A549 (cell line): ENCODE measurements at regions not wholly inside any gene's neighbourhood (a gene's known extent, or its start where the extent isn't known, plus 50 kb on each side); places are given as distances from the start of the nearest gene placed in this dataset.

Experiments
- ATAC-seq, 2 experiments: fragments of 200-7000 bp in 1 of 2; fragments of >200 bp in 1 of 2; cut with Nextera tagmentation in 1 of 2; cut with Tn5 transposase in 1 of 2; 3 replicates each; pipeline versions ENCODE4 v1.8.0 to v1.9.1; 2018 to 2020; ENCODE audit warnings: mild to moderate bottlenecking in 1 of 2, moderate library complexity in 1 of 2
- CTCF ChIA-PET: fragments of 300-600 bp; sonication (Branson Sonifier 250); formaldehyde crosslinking; extraction: SDS; loops from one replicate; lab custom pipeline; 2021; ENCODE audit warnings: antibody characterized with exemption, inconsistent platforms; lab: Yijun Ruan, JAX
- POLR2A ChIA-PET: fragments of 350-600 bp; formaldehyde crosslinking; extraction: SDS; loops from one replicate; lab custom pipeline; 2021; ENCODE audit warnings: antibody characterized with exemption, inconsistent platforms; lab: Yijun Ruan, JAX
- DNase-seq, 2 experiments: peaks; one replicate each; pipeline versions ENCODE4 v3.0.0 to v3.0.0-alpha.2; 2011 to 2016; ENCODE audit warnings: low read depth in 1 of 2, low spot score in 1 of 2
- FAIRE-seq: peaks from 2 replicates; lab custom pipeline; 2011; peaks lifted over from hg19 to GRCh38; lab: Jason Lieb, UNC
- H3K27ac ChIP-seq, 2 experiments: fragments of >200 bp; sonication (Bioruptor Twin); formaldehyde crosslinking; 3 replicates each; pipeline ENCODE4 v1.5.1; 2016 to 2017
- H3K4me1 ChIP-seq: fragments of >200 bp; sonication (Bioruptor Twin); formaldehyde crosslinking; 3 replicates; pipeline ENCODE4 v1.6.1; 2016
- H3K4me2 ChIP-seq: fragments of >200 bp; sonication (Bioruptor Twin); formaldehyde crosslinking; 3 replicates; pipeline ENCODE4 v1.6.1; 2016
- H3K4me3 ChIP-seq: fragments of >200 bp; sonication (Bioruptor Twin); formaldehyde crosslinking; 3 replicates; pipeline ENCODE4 v1.5.1; 2016
- H3K9me3 ChIP-seq: fragments of >200 bp; sonication (Bioruptor Twin); formaldehyde crosslinking; 3 replicates; pipeline ENCODE4 v1.6.1; 2016
- ATOH8 ChIP-seq: fragments of 250-450 bp; sonication (Bioruptor Pico); IDR thresholded peaks from 2 replicates; pipeline ENCODE4 v1.5.0; 2020; ENCODE audit warnings: low read depth, mild to moderate bottlenecking, moderate library complexity
- BCL3 ChIP-seq: fragments of >200 bp; sonication (Bioruptor Twin); formaldehyde crosslinking; IDR thresholded peaks from 3 replicates; pipeline ENCODE4 v1.6.1; 2016
- BHLHE40 ChIP-seq: IDR thresholded peaks from 2 replicates; pipeline ENCODE4 v1.6.1; 2012; ENCODE audit warnings: low read depth, low read length, inconsistent platforms
- CBX2 ChIP-seq: fragments of 200-600 bp; sonication (generic); IDR thresholded peaks from 2 replicates; pipeline ENCODE4 v1.6.1; 2016; ENCODE audit warnings: low read depth, mild to moderate bottlenecking, borderline replicate concordance
- CBX8 ChIP-seq: fragments of 200-600 bp; sonication (generic); IDR thresholded peaks from 2 replicates; pipeline ENCODE4 v1.6.1; 2016
- CEBPB ChIP-seq, 2 experiments: fragments of >200 bp in 1 of 2; sonication (Bioruptor Twin) in 1 of 2; formaldehyde crosslinking in 1 of 2; IDR thresholded peaks; 2 replicates each; pipeline ENCODE4 v1.6.1; 2012 to 2016
- CHD4 ChIP-seq: fragments of 200-600 bp; sonication (generic); IDR thresholded peaks from 2 replicates; pipeline ENCODE4 v1.6.1; 2016; ENCODE audit warnings: antibody characterized with exemption, mild to moderate bottlenecking, borderline replicate concordance
- EHF ChIP-seq: fragments of 250-450 bp; sonication (Bioruptor Pico); IDR thresholded peaks from 2 replicates; pipeline ENCODE4 v1.5.0; 2020; ENCODE audit warnings: mild to moderate bottlenecking
- EP300 ChIP-seq, 2 experiments: fragments of >200 bp; sonication (Bioruptor Twin); formaldehyde crosslinking; IDR thresholded peaks; 2 replicates in 1 of 2; 3 replicates in 1 of 2; pipeline ENCODE4 v1.6.1; 2016 to 2017
- FOSB ChIP-seq: fragments of 250-450 bp; sonication (Bioruptor Pico); IDR thresholded peaks from 2 replicates; pipeline ENCODE4 v1.5.0; 2020; ENCODE audit warnings: mild to moderate bottlenecking, moderate library complexity
- FOSL2 ChIP-seq, 2 experiments: fragments of 450-650 bp in 1 of 2; fragments of >200 bp in 1 of 2; sonication (Bioruptor Twin) in 1 of 2; formaldehyde crosslinking; IDR thresholded peaks; 2 replicates each; pipeline versions ENCODE4 v1.5.0 to v1.6.1; 2016 to 2020; ENCODE audit warnings: mild to moderate bottlenecking in 1 of 2, moderate library complexity in 1 of 2
- FOXS1 ChIP-seq: fragments of 250-450 bp; sonication (Bioruptor Pico); IDR thresholded peaks from 2 replicates; pipeline ENCODE4 v1.5.0; 2020; ENCODE audit warnings: mild to moderate bottlenecking, moderate library complexity
- HEYL ChIP-seq: fragments of 250-450 bp; sonication (Bioruptor Pico); IDR thresholded peaks from 2 replicates; pipeline ENCODE4 v1.8.0; 2021; ENCODE audit warnings: mild to moderate bottlenecking, moderate library complexity
- HOXA7 ChIP-seq: fragments of 250-450 bp; sonication (Bioruptor Pico); IDR thresholded peaks from 2 replicates; pipeline ENCODE4 v1.5.0; 2020; ENCODE audit warnings: mild to moderate bottlenecking, moderate library complexity
- HOXB13 ChIP-seq: fragments of 250-450 bp; sonication (Bioruptor Pico); IDR thresholded peaks from 2 replicates; pipeline ENCODE4 v1.5.0; 2020; ENCODE audit warnings: low read depth, mild to moderate bottlenecking, moderate library complexity
- KDM1A ChIP-seq: fragments of 200-600 bp; sonication (generic); IDR thresholded peaks from 2 replicates; pipeline ENCODE4 v1.6.1; 2016; ENCODE audit warnings: low read depth, mild to moderate bottlenecking
- KDM5A ChIP-seq: fragments of 200-600 bp; sonication (generic); IDR thresholded peaks from 2 replicates; pipeline ENCODE4 v1.6.1; 2016; ENCODE audit warnings: antibody characterized with exemption, mild to moderate bottlenecking
- MAFK ChIP-seq: fragments of 450-650 bp; IDR thresholded peaks from 2 replicates; pipeline ENCODE4 v1.6.1; 2014; ENCODE audit not compliant: partially characterized antibody
- MAX ChIP-seq: IDR thresholded peaks from 2 replicates; pipeline ENCODE4 v1.6.1; 2012
- MYC ChIP-seq: IDR thresholded peaks from 2 replicates; pipeline ENCODE4 v1.6.1; 2012; ENCODE audit warnings: mild to moderate bottlenecking, inconsistent platforms, low read length, improper control_type of control experiment, borderline replicate concordance
- NFE2L2 ChIP-seq: fragments of 150-350 bp; conservative IDR thresholded peaks from 2 replicates; pipeline ENCODE4 v1.6.1; 2014; ENCODE audit warnings: low read length
- NPAS2 ChIP-seq: fragments of 250-450 bp; sonication (Bioruptor Pico); IDR thresholded peaks from 2 replicates; pipeline ENCODE4 v1.8.0; 2022; ENCODE audit warnings: mild to moderate bottlenecking, moderate library complexity, borderline replicate concordance
- PBX3 ChIP-seq: IDR thresholded peaks from 2 replicates; pipeline ENCODE4 v1.6.1; 2012
- POLR2A ChIP-seq: IDR thresholded peaks from 2 replicates; pipeline ENCODE4 v1.6.1; 2012; ENCODE audit warnings: mild to moderate bottlenecking, low read length
- RAD21 ChIP-seq, 2 experiments: fragments of >200 bp in 1 of 2; sonication (Bioruptor Twin) in 1 of 2; formaldehyde crosslinking in 1 of 2; IDR thresholded peaks in 1 of 2; conservative IDR thresholded peaks in 1 of 2; 2 replicates in 1 of 2; 3 replicates in 1 of 2; pipeline ENCODE4 v1.6.1; 2012 to 2018; ENCODE audit warnings: inconsistent platforms in 1 of 2
- RARB ChIP-seq: fragments of 250-450 bp; sonication (Bioruptor Pico); IDR thresholded peaks from 2 replicates; pipeline ENCODE4 v1.8.0; 2021; ENCODE audit warnings: mild to moderate bottlenecking, moderate library complexity
- RCOR1 ChIP-seq: fragments of 150-350 bp; IDR thresholded peaks from 2 replicates; pipeline ENCODE4 v1.6.1; 2014; ENCODE audit warnings: antibody characterized with exemption, low read length, low read depth
- RFX5 ChIP-seq: fragments of 450-650 bp; IDR thresholded peaks from 2 replicates; pipeline ENCODE4 v1.7.1; 2014; ENCODE audit warnings: antibody characterized with exemption, mild to moderate bottlenecking, moderate library complexity
- SREBF2 ChIP-seq: fragments of 450-650 bp; IDR thresholded peaks from 2 replicates; pipeline ENCODE4 v1.6.1; 2014; ENCODE audit warnings: mild to moderate bottlenecking, moderate library complexity
- ZC3H11A ChIP-seq: fragments of 450-650 bp; IDR thresholded peaks from 2 replicates; pipeline ENCODE4 v1.6.1; 2014; ENCODE audit warnings: antibody characterized with exemption, mild to moderate bottlenecking
- WGBS: methylation state at CpG from one replicate; pipeline ENCODE4 v1.1.6; 2017; ENCODE audit errors: missing lambda C conversion rate; 5-methylcytosine and 5-hydroxymethylcytosine counted together

- ChIA-PET POLR2A (no interaction called here), CTCF (no interaction called here)
- 2% methylated on average over 2 of the region's 2 CpGs for WGBS
- H3K4me2 ChIP-seq = no peak overlapping the region
- no peaks in the 10 kb centered on the region for H3K9me3 ChIP-seq
- no peak for FAIRE-seq
- H3K4me3 ChIP-seq = no peak overlapping the region
- H3K4me1 ChIP-seq = no peaks in the 10 kb centered on the region
- H3K27ac ChIP-seq = no peak overlapping the region
- TF ChIP-seq MYC = no peak
- TF ChIP-seq CHD4 = no peak
- TF ChIP-seq MAFK = no peak
- no peak for TF ChIP-seq FOSB (CRISPR knock-in tag)
- no peak for TF ChIP-seq HOXA7 (CRISPR knock-in tag)
- no peak for TF ChIP-seq ATOH8
- TF ChIP-seq MAX = no peak
- no peak for TF ChIP-seq SREBF2
- no peak for TF ChIP-seq FOXS1
- TF ChIP-seq CBX8 = no peak
- TF ChIP-seq RCOR1 = no peak
- no peak for TF ChIP-seq NPAS2 (CRISPR knock-in tag)
- TF ChIP-seq EHF (CRISPR knock-in tag) = no peak
- no peak for TF ChIP-seq FOSL2 (IDR thresholded peaks at IDR 0.05)
- TF ChIP-seq FOSL2 (CRISPR knock-in tag; IDR thresholded peaks at IDR 0.05) = no peak
- no peak for TF ChIP-seq RARB
- TF ChIP-seq KDM5A = no peak
- ATAC-seq = no peak
- no peak for DNase-seq
Measured at GRCh38 chr3:118102737-118103136, 931.9 kb downstream of the IGSF11 start.

GRCh38 chr3:118108201-118108600 is 926.4 kb downstream of the IGSF11 start:
- Histone ChIP-seq H3K9me3 (no peaks in the 10 kb centered on the region), H3K4me1 (no peaks in the 10 kb centered on the region), H3K27ac (no peak overlapping the region), H3K4me3 (no peak overlapping the region), H3K4me2 (no peak overlapping the region)
- 30% methylated on average over 2 of the region's 2 CpGs for WGBS
- ChIA-PET CTCF (no interaction called here), POLR2A (no interaction called here)
- DNase-seq = no peak
- no peak for ATAC-seq
- TF ChIP-seq PBX3 = no peak
- no peak for TF ChIP-seq MAFK
- no peak for TF ChIP-seq CBX2
- no peak for TF ChIP-seq HEYL (CRISPR knock-in tag)
- TF ChIP-seq EP300 (IDR thresholded peaks at IDR 0.05) = no peak
- no peak for TF ChIP-seq MYC
- FAIRE-seq = no peak

- no peaks in the 10 kb centered on the region for H3K9me3 ChIP-seq
- no peaks in the 10 kb centered on the region for H3K4me1 ChIP-seq
- H3K27ac ChIP-seq = no peak overlapping the region
- peak in 1 of 2 experiments; percentile 6 for DNase-seq
- no peak overlapping the region for H3K4me3 ChIP-seq
- ATAC-seq = peak in 1 of 2 experiments; percentile 54; a peak in 1 of 6 replicates
- WGBS = 15% methylated on average over 2 of the region's 2 CpGs
- no peak overlapping the region for H3K4me2 ChIP-seq
- TF ChIP-seq EP300 (IDR thresholded peaks at IDR 0.05) = no peak
- no peak for TF ChIP-seq FOSB (CRISPR knock-in tag)
- no peak for TF ChIP-seq POLR2A
- TF ChIP-seq HEYL (CRISPR knock-in tag) = no peak
- TF ChIP-seq RAD21 (conservative IDR thresholded peaks at IDR 0.05 in 1 of 2, IDR thresholded peaks at IDR 0.05 in 1 of 2) = no peak
- no peak for TF ChIP-seq RFX5
- TF ChIP-seq FOXS1 = no peak
- no peak for TF ChIP-seq BHLHE40
- no peak for TF ChIP-seq HOXB13 (CRISPR knock-in tag)
- no peak for TF ChIP-seq CEBPB (IDR thresholded peaks at IDR 0.05)
- no peak for TF ChIP-seq KDM1A
- TF ChIP-seq CHD4 = no peak
- no peak for TF ChIP-seq ZC3H11A
- no peak for TF ChIP-seq BCL3
- no peak for TF ChIP-seq MYC
- no peak for TF ChIP-seq PBX3
- TF ChIP-seq NFE2L2 = no peak
- CTCF ChIA-PET = no interaction called here
- no peak for FAIRE-seq
- POLR2A ChIA-PET = no interaction called here
Measured at GRCh38 chr3:118108769-118109168, 925.9 kb downstream of the IGSF11 start.
